Caco-2 (cell line): ENCODE measurements at regions not wholly inside any gene's neighbourhood (a gene's known extent, or its start where the extent isn't known, plus 50 kb on each side); places are given as distances from the start of the nearest gene placed in this dataset.

ENCODE experiments used
- BruUV-seq: library from RNA; stranded (reverse); fragments of 400-500 nt; replicated peaks from 2 replicates; lab custom pipeline; 2021; lab: Mats Ljungman, UMichigan
- CTCF ChIA-PET: fragments of 300-600 bp; sonication (Branson Sonifier 250); formaldehyde crosslinking; loops from one replicate; lab custom pipeline; 2022; ENCODE audit warnings: antibody characterized with exemption; lab: Charles Lee
- POLR2A ChIA-PET: fragments of 300-600 bp; sonication (Branson Sonifier 250); formaldehyde crosslinking; loops from one replicate; lab custom pipeline; 2022; ENCODE audit warnings: antibody characterized with exemption; lab: Charles Lee
- DNase-seq, 2 experiments: peaks; one replicate each; pipeline versions ENCODE4 v3.0.0 to v3.0.0-alpha.2; 2020 to 2022
- H3K27me3 ChIP-seq: replicated peaks from 2 replicates; pipeline ENCODE4 v1.6.0; 2011; ENCODE audit warnings: low read length; ENCODE audit not compliant: control insufficient read depth, insufficient read depth
- H3K36me3 ChIP-seq: 2 replicates; pipeline ENCODE4 v1.5.1; 2011; ENCODE audit warnings: low read length; ENCODE audit not compliant: control insufficient read depth, insufficient read depth
- H3K4me1 ChIP-seq: fragments of 250-450 bp; sonication (Bioruptor Pico); 2 replicates; pipeline ENCODE4 v1.5.1; 2020; ENCODE audit warnings: mild to moderate bottlenecking
- H3K4me3 ChIP-seq: 2 replicates; pipeline ENCODE4 v1.5.1; 2011; ENCODE audit warnings: low read depth, mild to moderate bottlenecking, control low read depth, low read length
- H3K9me3 ChIP-seq: fragments of 250-450 bp; sonication (Bioruptor Pico); 2 replicates; pipeline ENCODE4 v1.5.1; 2020; ENCODE audit warnings: mild to moderate bottlenecking, moderate library complexity
- H3K27ac Mint-ChIP-seq: one replicate; pipeline ENCODE4 v1.8.0; 2022; ENCODE audit warnings: mixed read lengths; ENCODE audit not compliant: unreplicated experiment
- H3K27me3 Mint-ChIP-seq: one replicate; pipeline ENCODE4 v1.8.0; 2022; ENCODE audit warnings: mixed read lengths; ENCODE audit not compliant: insufficient read depth, unreplicated experiment
- H3K36me3 Mint-ChIP-seq: one replicate; pipeline ENCODE4 v1.8.0; 2022; ENCODE audit warnings: mild to moderate bottlenecking, mixed read lengths; ENCODE audit not compliant: insufficient read depth, unreplicated experiment
- H3K4me1 Mint-ChIP-seq: one replicate; pipeline ENCODE4 v1.8.0; 2022; ENCODE audit warnings: low read depth, mixed read lengths; ENCODE audit not compliant: unreplicated experiment
- H3K4me3 Mint-ChIP-seq: one replicate; pipeline ENCODE4 v1.8.0; 2022; ENCODE audit warnings: mild to moderate bottlenecking, moderate library complexity, mixed read lengths; ENCODE audit not compliant: unreplicated experiment
- H3K9me3 Mint-ChIP-seq: one replicate; pipeline ENCODE4 v1.8.0; 2022; ENCODE audit warnings: mixed read lengths; ENCODE audit not compliant: unreplicated experiment
- intact Hi-C: fragments of 100-400 bp; cut with micrococcal nuclease; formaldehyde crosslinking; loops from one replicate; pipeline ENCODE4 v1.10.0; 2022; ENCODE audit not compliant: unreplicated experiment
- TF ChIP-seq, protein P1 (sequence below), 2 experiments: fragments of 200-600 bp in 1 of 2; IDR thresholded peaks; 1 replicate in 1 of 2; 2 replicates in 1 of 2; pipeline versions ENCODE4 v1.5.1 to v1.8.0; 2011 to 2022; ENCODE audit warnings: antibody characterized with exemption in 1 of 2, control low read depth in 1 of 2, inconsistent platforms in 1 of 2, low read depth in 1 of 2, low read length in 1 of 2, mild to moderate bottlenecking in 1 of 2, moderate library complexity in 1 of 2; ENCODE audit not compliant: insufficient read depth in 1 of 2, severe bottlenecking in 1 of 2, unreplicated experiment in 1 of 2

- no peaks in the 10 kb centered on the region for H3K36me3 ChIP-seq
- peaks cover 6% of the 10 kb centered on the region for H3K4me1 Mint-ChIP-seq
- H3K9me3 ChIP-seq, result no peaks in the 10 kb centered on the region
- no peak overlapping the region for H3K27ac Mint-ChIP-seq
- H3K27me3 Mint-ChIP-seq, result peaks cover 4% of the 10 kb centered on the region
- H3K27me3 ChIP-seq, result no peaks in the 10 kb centered on the region
- BruUV-seq, result no TSS peak
- no peak overlapping the region for H3K4me3 Mint-ChIP-seq
- TF ChIP-seq, protein P1, sequence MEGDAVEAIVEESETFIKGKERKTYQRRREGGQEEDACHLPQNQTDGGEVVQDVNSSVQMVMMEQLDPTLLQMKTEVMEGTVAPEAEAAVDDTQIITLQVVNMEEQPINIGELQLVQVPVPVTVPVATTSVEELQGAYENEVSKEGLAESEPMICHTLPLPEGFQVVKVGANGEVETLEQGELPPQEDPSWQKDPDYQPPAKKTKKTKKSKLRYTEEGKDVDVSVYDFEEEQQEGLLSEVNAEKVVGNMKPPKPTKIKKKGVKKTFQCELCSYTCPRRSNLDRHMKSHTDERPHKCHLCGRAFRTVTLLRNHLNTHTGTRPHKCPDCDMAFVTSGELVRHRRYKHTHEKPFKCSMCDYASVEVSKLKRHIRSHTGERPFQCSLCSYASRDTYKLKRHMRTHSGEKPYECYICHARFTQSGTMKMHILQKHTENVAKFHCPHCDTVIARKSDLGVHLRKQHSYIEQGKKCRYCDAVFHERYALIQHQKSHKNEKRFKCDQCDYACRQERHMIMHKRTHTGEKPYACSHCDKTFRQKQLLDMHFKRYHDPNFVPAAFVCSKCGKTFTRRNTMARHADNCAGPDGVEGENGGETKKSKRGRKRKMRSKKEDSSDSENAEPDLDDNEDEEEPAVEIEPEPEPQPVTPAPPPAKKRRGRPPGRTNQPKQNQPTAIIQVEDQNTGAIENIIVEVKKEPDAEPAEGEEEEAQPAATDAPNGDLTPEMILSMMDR (IDR thresholded peaks at IDR 0.05; ENCODE audit: insufficient read depth in 1 of 2, low read depth in 1 of 2, low read length in 1 of 2, severe bottlenecking in 1 of 2, unreplicated experiment in 1 of 2), result no peak
- DNase-seq, result no peak
- H3K4me3 ChIP-seq, result no peak overlapping the region
- ChIA-PET POLR2A (no interaction called here), CTCF (no interaction called here)
- intact Hi-C loops, result no loop called here
- no peaks in the 10 kb centered on the region for H3K4me1 ChIP-seq
- H3K36me3 Mint-ChIP-seq, result no peaks in the 10 kb centered on the region
- no peaks in the 10 kb centered on the region for H3K9me3 Mint-ChIP-seq
Observed at GRCh38 chr7:113371416-113372043, 253.2 kb upstream of the SMIM30 start.

GRCh38 chr7:113370910-113371309, 252.6 kb upstream of the SMIM30 start:
- intact Hi-C loops, result no loop called here
- Mint-ChIP-seq H3K4me3 (no peak overlapping the region), H3K36me3 (no peaks in the 10 kb centered on the region), H3K9me3 (no peaks in the 10 kb centered on the region), H3K27me3 (peaks cover under 1% of the 10 kb centered on the region), H3K4me1 (peaks cover 6% of the 10 kb centered on the region), H3K27ac (no peak overlapping the region)
- ChIA-PET POLR2A (no interaction called here), CTCF (no interaction called here)
- Histone ChIP-seq H3K36me3 (no peaks in the 10 kb centered on the region), H3K27me3 (no peaks in the 10 kb centered on the region), H3K9me3 (no peaks in the 10 kb centered on the region), H3K4me1 (no peaks in the 10 kb centered on the region), H3K4me3 (no peak overlapping the region)
- TF ChIP-seq, protein P1 (IDR thresholded peaks at IDR 0.05; ENCODE audit: insufficient read depth in 1 of 2, low read depth in 1 of 2, low read length in 1 of 2, severe bottlenecking in 1 of 2, unreplicated experiment in 1 of 2), result no peak
- DNase-seq, result no peak
- no TSS peak for BruUV-seq

GRCh38 chr7:113368256-113368655, 249.9 kb upstream of the SMIM30 start:
- no peak for DNase-seq
- CTCF ChIA-PET, result no interaction called here
- Histone ChIP-seq H3K9me3 (no peaks in the 10 kb centered on the region), H3K4me3 (no peak overlapping the region), H3K4me1 (no peaks in the 10 kb centered on the region), H3K36me3 (no peaks in the 10 kb centered on the region), H3K27me3 (no peaks in the 10 kb centered on the region)
- H3K9me3 Mint-ChIP-seq, result peaks cover 10% of the 10 kb centered on the region
- POLR2A ChIA-PET, result no interaction called here
- no TSS peak for BruUV-seq
- TF ChIP-seq, protein P1 (IDR thresholded peaks at IDR 0.05; ENCODE audit: insufficient read depth in 1 of 2, low read depth in 1 of 2, low read length in 1 of 2, severe bottlenecking in 1 of 2, unreplicated experiment in 1 of 2), result no peak
- intact Hi-C loops, result no loop called here
- H3K27me3 Mint-ChIP-seq, result no peaks in the 10 kb centered on the region
- no peaks in the 10 kb centered on the region for H3K36me3 Mint-ChIP-seq
- no peak overlapping the region for H3K4me3 Mint-ChIP-seq
- peaks cover 6% of the 10 kb centered on the region for H3K4me1 Mint-ChIP-seq
- no peak overlapping the region for H3K27ac Mint-ChIP-seq
